Activated B cell treated with CpG ODN at 0.5 μM for 24 hours (primary cell): ENCODE measurements at regions not wholly inside any gene's neighbourhood (a gene's known extent, or its start where the extent isn't known, plus 50 kb on each side); places are given as distances from the start of the nearest gene placed in this dataset.

Experiments used
- ATAC-seq: fragments of 200-7000 bp; cut with Tn5 transposase; one replicate; pipeline ENCODE4 v1.10.0; 2021; ENCODE audit warnings: low read depth, mild to moderate bottlenecking, moderate library complexity
- CTCF ChIA-PET: fragments of 350-600 bp; sonication (Branson Sonifier 250); formaldehyde crosslinking; loops from one replicate; lab custom pipeline; 2021; ENCODE audit warnings: antibody characterized with exemption; lab: Charles Lee
- POLR2A ChIA-PET: fragments of 350-600 bp; sonication (Branson Sonifier 250); formaldehyde crosslinking; loops from one replicate; lab custom pipeline; 2021; ENCODE audit warnings: antibody characterized with exemption; lab: Charles Lee
- DNase-seq: peaks from one replicate; pipeline ENCODE4 v3.0.0; 2022
- H3K27ac Mint-ChIP-seq: one replicate; pipeline ENCODE4 v1.8.0; 2020; ENCODE audit warnings: mixed read lengths
- H3K27me3 Mint-ChIP-seq: one replicate; pipeline ENCODE4 v1.8.0; 2021; ENCODE audit warnings: mixed read lengths
- H3K36me3 Mint-ChIP-seq: one replicate; pipeline ENCODE4 v1.8.0; 2021; ENCODE audit warnings: low read depth, mixed read lengths
- H3K4me1 Mint-ChIP-seq: one replicate; pipeline ENCODE4 v1.8.0; 2021; ENCODE audit warnings: mixed read lengths
- H3K4me3 Mint-ChIP-seq: one replicate; pipeline ENCODE4 v1.8.0; 2020; ENCODE audit warnings: mild to moderate bottlenecking, mixed read lengths
- H3K9me3 Mint-ChIP-seq: one replicate; pipeline ENCODE4 v1.8.0; 2020; ENCODE audit warnings: mixed read lengths
- intact Hi-C: fragments of 100-400 bp; cut with micrococcal nuclease; formaldehyde crosslinking; loops from one replicate; pipeline ENCODE4 v1.15.1; 2024
- TF ChIP-seq, protein P1 (sequence below): fragments of 200-600 bp; IDR thresholded peaks from one replicate; pipeline ENCODE4 v1.8.0; 2022; ENCODE audit warnings: antibody characterized with exemption, mild to moderate bottlenecking

DNA sequence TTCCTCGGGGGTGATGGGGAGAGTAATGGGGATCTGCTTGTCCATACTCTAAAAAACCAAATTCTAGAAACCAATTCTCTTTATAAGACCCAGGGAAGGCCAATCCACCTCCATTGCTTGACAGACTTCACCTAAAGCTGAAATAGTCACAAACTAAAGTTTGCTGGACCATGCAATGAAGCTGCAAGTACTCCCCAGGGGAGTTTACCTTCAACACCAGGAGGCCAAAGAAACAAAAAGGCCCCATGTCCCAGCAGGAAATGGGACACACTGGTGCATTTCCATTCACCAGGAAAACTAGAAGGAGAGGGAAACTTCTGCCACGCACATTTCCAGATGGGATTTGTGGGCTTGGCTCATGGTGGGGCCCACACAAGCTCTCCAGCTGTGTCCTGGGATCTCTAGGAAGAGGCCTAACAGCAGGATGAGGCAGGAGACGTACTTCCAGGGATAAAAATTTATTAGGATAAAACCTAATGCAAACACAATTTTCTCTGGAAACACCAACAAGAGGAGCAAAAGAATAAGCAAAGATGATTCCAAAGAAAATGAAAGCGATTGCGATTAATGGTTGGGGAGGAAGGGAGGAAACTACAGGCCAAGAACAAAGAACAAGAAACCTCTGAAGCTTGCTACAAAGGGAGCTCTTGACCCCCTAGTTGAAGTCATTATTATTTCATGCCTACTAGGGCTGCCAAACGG, 238.0 kb upstream of the LRTM1 start:
- DNase-seq (no peak), ATAC-seq (no peak)
- intact Hi-C loops = no loop called here
- Mint-ChIP-seq H3K9me3 (no peaks in the 10 kb centered on the region), H3K4me1 (no peaks in the 10 kb centered on the region), H3K27me3 (no peaks in the 10 kb centered on the region), H3K27ac (no peak overlapping the region), H3K36me3 (no peaks in the 10 kb centered on the region), H3K4me3 (no peak overlapping the region)
- TF ChIP-seq, protein P1, sequence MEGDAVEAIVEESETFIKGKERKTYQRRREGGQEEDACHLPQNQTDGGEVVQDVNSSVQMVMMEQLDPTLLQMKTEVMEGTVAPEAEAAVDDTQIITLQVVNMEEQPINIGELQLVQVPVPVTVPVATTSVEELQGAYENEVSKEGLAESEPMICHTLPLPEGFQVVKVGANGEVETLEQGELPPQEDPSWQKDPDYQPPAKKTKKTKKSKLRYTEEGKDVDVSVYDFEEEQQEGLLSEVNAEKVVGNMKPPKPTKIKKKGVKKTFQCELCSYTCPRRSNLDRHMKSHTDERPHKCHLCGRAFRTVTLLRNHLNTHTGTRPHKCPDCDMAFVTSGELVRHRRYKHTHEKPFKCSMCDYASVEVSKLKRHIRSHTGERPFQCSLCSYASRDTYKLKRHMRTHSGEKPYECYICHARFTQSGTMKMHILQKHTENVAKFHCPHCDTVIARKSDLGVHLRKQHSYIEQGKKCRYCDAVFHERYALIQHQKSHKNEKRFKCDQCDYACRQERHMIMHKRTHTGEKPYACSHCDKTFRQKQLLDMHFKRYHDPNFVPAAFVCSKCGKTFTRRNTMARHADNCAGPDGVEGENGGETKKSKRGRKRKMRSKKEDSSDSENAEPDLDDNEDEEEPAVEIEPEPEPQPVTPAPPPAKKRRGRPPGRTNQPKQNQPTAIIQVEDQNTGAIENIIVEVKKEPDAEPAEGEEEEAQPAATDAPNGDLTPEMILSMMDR = no peak
- ChIA-PET CTCF (no interaction called here), POLR2A (no interaction called here)

DNA sequence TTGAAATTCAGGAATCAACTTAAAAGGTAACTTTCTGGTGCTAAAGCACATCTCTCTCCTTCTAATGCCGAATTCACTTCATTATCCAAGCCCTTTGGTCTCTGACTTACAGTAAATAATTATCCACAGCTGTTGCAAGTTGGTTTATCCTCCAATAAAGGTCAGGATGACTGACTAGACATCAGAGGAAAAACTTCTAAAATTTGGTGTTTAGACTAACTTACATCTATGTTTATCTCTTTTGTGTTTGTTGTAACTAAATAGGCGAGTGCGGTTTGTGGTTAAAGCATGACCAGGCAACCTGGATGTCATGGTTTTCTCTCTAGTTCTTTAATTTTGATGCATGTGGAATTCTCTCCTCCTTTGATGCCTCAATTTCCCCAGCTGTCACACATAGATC, 237.4 kb upstream of the LRTM1 start:
- Mint-ChIP-seq H3K27me3 (no peaks in the 10 kb centered on the region), H3K4me3 (no peak overlapping the region), H3K9me3 (no peaks in the 10 kb centered on the region), H3K36me3 (no peaks in the 10 kb centered on the region), H3K27ac (no peak overlapping the region), H3K4me1 (no peaks in the 10 kb centered on the region)
- DNase-seq (no peak), ATAC-seq (no peak)
- ChIA-PET CTCF (no interaction called here), POLR2A (no interaction called here)
- TF ChIP-seq, protein P1 = no peak
- intact Hi-C loops = no loop called here

- ChIA-PET POLR2A (no interaction called here), CTCF (no interaction called here)
- TF ChIP-seq, protein P1 = no peak
- H3K27me3 Mint-ChIP-seq = no peaks in the 10 kb centered on the region
- no peak overlapping the region for H3K4me3 Mint-ChIP-seq
- H3K36me3 Mint-ChIP-seq = no peaks in the 10 kb centered on the region
- H3K9me3 Mint-ChIP-seq = no peaks in the 10 kb centered on the region
- H3K27ac Mint-ChIP-seq = no peak overlapping the region
- DNase-seq (no peak), ATAC-seq (no peak)
- H3K4me1 Mint-ChIP-seq = no peaks in the 10 kb centered on the region
- intact Hi-C loops = no loop called here
Measured at GRCh38 chr3:55164876-55165275, 237.0 kb upstream of the LRTM1 start.

DNA sequence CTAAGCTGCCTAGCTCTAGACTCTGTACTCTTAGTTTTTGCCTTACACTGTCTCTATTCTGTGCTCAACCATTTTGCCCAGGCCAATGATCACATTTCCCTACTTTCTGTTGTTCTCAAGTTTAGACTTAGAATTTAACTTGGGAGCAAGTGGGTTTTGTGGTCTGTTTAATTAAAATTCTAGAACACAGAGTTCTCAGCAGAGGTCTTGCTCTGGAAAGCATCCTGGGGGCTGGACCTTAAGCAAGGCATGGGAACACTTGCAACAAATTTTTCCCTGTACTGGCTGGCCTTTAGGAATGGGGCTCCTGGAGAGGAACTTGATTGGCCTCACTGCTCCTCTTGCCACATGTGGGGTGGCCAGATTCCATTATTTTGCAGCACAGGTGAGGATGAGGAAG, 236.3 kb upstream of the LRTM1 start:
- Mint-ChIP-seq H3K9me3 (no peaks in the 10 kb centered on the region), H3K4me3 (no peak overlapping the region), H3K4me1 (no peaks in the 10 kb centered on the region), H3K36me3 (no peaks in the 10 kb centered on the region), H3K27ac (no peak overlapping the region), H3K27me3 (no peaks in the 10 kb centered on the region)
- TF ChIP-seq, protein P1 = no peak
- CTCF ChIA-PET = no interaction called here
- intact Hi-C loops = no loop called here
- ATAC-seq (no peak), DNase-seq (no peak)
- POLR2A ChIA-PET = no interaction called here

- POLR2A ChIA-PET = no interaction called here
- intact Hi-C loops = no loop called here
- no peaks in the 10 kb centered on the region for H3K36me3 Mint-ChIP-seq
- no peak for DNase-seq
- no peak overlapping the region for H3K4me3 Mint-ChIP-seq
- CTCF ChIA-PET = no interaction called here
- H3K27ac Mint-ChIP-seq = no peak overlapping the region
- H3K4me1 Mint-ChIP-seq = no peaks in the 10 kb centered on the region
- H3K27me3 Mint-ChIP-seq = no peaks in the 10 kb centered on the region
- TF ChIP-seq, protein P1 = no peak
- no peaks in the 10 kb centered on the region for H3K9me3 Mint-ChIP-seq
- ATAC-seq = no peak
Measured at GRCh38 chr3:55163421-55163820, 235.6 kb upstream of the LRTM1 start.
